Right atrium auricular region (tissue), 2 donors: ENCODE measurements at regions not wholly inside any gene's neighbourhood (a gene's known extent, or its start where the extent isn't known, plus 50 kb on each side); places are given as distances from the start of the nearest gene placed in this dataset.

Experiments used
- DNase-seq: peaks from one replicate; pipeline ENCODE4 v3.0.0-alpha.2; 2019; ENCODE audit warnings: low spot score
- H3K27ac ChIP-seq, 2 donors: fragments of 200-600 bp; sonication (generic); 1 replicate in 1 of 2; 2 replicates in 1 of 2; pipeline ENCODE4 v1.5.1; 2016 to 2019
- H3K27me3 ChIP-seq, 2 donors: fragments of 200-600 bp; sonication (generic); one replicate each; pipeline versions ENCODE4 v1.5.1 to v1.6.0; 2017 to 2019
- H3K36me3 ChIP-seq: fragments of 200-600 bp; sonication (generic); one replicate; pipeline ENCODE4 v1.5.1; 2016
- H3K4me1 ChIP-seq, 2 donors: fragments of 200-600 bp; sonication (generic); one replicate each; pipeline versions ENCODE4 v1.5.1 to v1.6.0; 2017 to 2019
- H3K4me3 ChIP-seq, 2 donors: fragments of 200-600 bp; sonication (generic); 1 replicate in 1 of 2; 2 replicates in 1 of 2; pipeline ENCODE4 v1.5.1; 2017 to 2019; ENCODE audit warnings: mild to moderate bottlenecking in 1 of 2, moderate library complexity in 1 of 2
- H3K9me3 ChIP-seq, 2 donors: fragments of 200-600 bp; sonication (generic); one replicate each; pipeline ENCODE4 v1.5.1; 2019
- CTCF ChIP-seq, 2 donors: fragments of 200-600 bp; sonication (generic); IDR thresholded peaks; one replicate each; pipeline ENCODE4 v1.5.1; 2019; ENCODE audit warnings: antibody characterized with exemption in 2 of 2

DNA sequence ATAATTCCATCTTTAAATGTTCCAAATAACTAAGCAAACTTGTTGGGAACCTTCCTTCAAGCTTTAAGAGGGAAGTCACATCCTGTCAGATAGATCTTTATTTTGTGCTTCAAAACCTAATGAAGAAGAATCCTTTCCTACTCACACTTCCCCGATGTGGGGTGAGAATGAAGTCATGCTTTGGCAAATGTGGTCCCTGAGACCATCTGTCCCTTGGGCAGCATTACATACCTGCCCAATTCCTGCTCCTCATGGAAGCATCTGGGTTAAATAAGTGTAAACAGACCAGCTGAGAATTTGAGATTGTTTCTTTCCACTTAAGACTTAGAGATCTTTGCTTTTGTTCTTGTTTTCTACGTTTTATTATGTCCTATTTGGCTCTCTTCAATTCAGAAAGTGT is 606.0 kb upstream of the TMEM132C start:
- no peak overlapping the region for H3K4me3 ChIP-seq
- no peaks in the 10 kb centered on the region for H3K27me3 ChIP-seq
- no peaks in the 10 kb centered on the region for H3K36me3 ChIP-seq
- no peaks in the 10 kb centered on the region for H3K4me1 ChIP-seq
- TF ChIP-seq CTCF (IDR thresholded peaks at IDR 0.05) = no peak
- DNase-seq = no peak
- no peaks in the 10 kb centered on the region for H3K9me3 ChIP-seq
- H3K27ac ChIP-seq = no peak overlapping the region

GRCh38 chr12:127663716-127664115 is 603.3 kb upstream of the TMEM132C start:
- H3K9me3 ChIP-seq = no peaks in the 10 kb centered on the region
- no peaks in the 10 kb centered on the region for H3K4me1 ChIP-seq
- no peak for TF ChIP-seq CTCF (IDR thresholded peaks at IDR 0.05)
- H3K36me3 ChIP-seq = no peaks in the 10 kb centered on the region
- H3K27ac ChIP-seq = no peak overlapping the region
- no peak for DNase-seq
- no peak overlapping the region for H3K4me3 ChIP-seq
- H3K27me3 ChIP-seq = no peaks in the 10 kb centered on the region

DNA sequence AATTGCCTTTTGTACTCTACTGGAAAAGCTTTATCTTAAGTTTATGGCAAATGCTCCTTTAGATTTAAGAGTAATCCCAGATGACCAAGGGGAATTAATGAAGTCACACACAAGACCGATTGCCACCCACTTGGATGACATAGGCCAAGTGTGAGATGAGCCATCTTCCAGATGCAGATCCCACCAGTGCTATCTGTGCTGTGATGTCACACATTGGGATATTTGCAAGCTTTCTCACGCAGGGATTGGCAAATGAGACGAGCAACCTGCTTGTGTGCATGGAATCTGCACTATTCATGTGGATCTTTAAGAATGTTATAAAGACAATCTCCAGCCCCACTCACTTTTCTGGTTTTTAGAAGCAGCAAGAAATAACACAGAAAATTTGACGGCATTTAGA is 602.1 kb upstream of the TMEM132C start:
- Histone ChIP-seq H3K4me1 (no peaks in the 10 kb centered on the region), H3K9me3 (no peaks in the 10 kb centered on the region), H3K36me3 (no peaks in the 10 kb centered on the region), H3K27me3 (no peaks in the 10 kb centered on the region), H3K27ac (no peak overlapping the region), H3K4me3 (no peak overlapping the region)
- TF ChIP-seq CTCF (IDR thresholded peaks at IDR 0.05) = no peak
- DNase-seq = no peak

GRCh38 chr12:127667131-127667685 is 599.8 kb upstream of the TMEM132C start:
- no peak for TF ChIP-seq CTCF (IDR thresholded peaks at IDR 0.05)

DNA sequence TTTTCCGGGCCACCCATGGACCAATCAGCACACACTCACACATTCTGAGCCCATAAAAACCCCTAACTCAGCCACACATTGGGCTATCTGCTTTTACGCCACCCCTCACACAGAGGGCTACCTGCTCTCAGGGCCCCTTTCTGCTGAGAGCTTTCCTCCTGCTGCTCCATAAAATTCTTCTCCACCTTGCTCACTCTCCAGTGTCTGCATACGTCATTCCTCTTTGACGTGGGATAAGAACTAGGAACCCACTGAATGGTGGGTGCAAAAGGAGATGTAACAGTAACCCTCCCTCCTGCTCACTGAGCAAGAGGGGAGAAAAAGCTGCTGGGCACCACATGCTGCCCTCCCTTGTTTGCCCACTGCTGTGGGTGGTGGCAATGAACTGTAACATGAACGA is 596.7 kb upstream of the TMEM132C start:
- Histone ChIP-seq H3K4me1 (no peaks in the 10 kb centered on the region), H3K27me3 (no peaks in the 10 kb centered on the region), H3K4me3 (no peak overlapping the region), H3K36me3 (no peaks in the 10 kb centered on the region), H3K9me3 (no peaks in the 10 kb centered on the region), H3K27ac (no peak overlapping the region)
- no peak for TF ChIP-seq CTCF (IDR thresholded peaks at IDR 0.05)
- DNase-seq = no peak

More at GRCh38 chr12:127667131-127667685, 599.8 kb upstream of the TMEM132C start:
- Histone ChIP-seq H3K27me3 (no peaks in the 10 kb centered on the region), H3K4me3 (no peak overlapping the region), H3K9me3 (no peaks in the 10 kb centered on the region), H3K36me3 (no peaks in the 10 kb centered on the region), H3K27ac (no peak overlapping the region), H3K4me1 (no peaks in the 10 kb centered on the region)
- DNase-seq = no peak

DNA sequence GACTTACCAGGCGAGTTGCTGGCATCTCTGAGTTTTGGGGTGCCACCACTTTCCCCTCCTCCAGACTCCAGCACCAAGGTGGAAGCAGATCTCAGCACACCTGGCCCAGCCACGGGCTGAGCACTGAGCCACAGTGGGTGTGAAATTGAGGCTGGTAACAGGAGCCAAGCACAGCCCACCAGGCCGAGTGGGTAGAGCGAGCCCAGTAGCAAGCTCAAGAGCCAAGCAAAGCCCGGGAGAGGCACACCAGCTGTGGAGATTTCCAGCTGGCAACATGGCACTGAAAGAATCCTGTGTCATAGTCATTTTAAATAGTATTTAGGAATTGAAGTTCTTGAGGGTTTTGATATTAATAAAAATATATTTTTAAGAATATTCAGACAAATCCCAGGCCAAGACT is 596.2 kb upstream of the TMEM132C start:
- Histone ChIP-seq H3K4me1 (no peaks in the 10 kb centered on the region), H3K9me3 (no peaks in the 10 kb centered on the region), H3K27me3 (no peaks in the 10 kb centered on the region), H3K36me3 (no peaks in the 10 kb centered on the region), H3K27ac (no peak overlapping the region), H3K4me3 (no peak overlapping the region)
- TF ChIP-seq CTCF (IDR thresholded peaks at IDR 0.05) = no peak
- DNase-seq = no peak
